ENCODE measurements at regions not wholly inside any gene's neighbourhood (a gene's known extent, or its start where the extent isn't known, plus 50 kb on each side); places are given as distances from the start of the nearest gene placed in this dataset.

DNA sequence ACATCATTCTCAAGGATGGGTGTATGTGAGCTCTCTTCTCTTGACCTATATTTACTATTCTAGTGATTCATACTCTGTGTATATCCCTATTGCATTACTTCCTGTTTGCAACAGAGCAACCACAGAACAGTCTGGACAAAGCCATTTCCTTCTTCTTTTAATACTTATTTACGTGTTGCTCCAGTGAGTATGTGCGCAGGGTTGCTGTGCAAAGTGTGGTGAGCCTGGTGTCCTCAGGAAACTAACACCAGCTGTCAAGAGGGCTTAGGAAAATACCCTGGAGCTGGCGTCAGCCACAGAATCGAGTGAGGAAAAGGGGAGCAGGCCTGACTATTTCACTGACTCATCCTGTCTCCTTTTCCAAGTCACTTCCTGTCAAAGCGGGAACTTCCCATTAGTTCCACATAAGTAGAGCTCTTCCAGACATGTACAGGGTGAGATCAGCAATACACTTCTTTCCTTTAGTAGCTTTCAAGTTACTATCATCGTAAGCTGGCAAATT, 214.1 kb upstream of the COPS8 start:
- intact Hi-C loops (cut with DNase I; ENCODE audit: low total_unique reads), result no loop called here

GRCh38 chr2:236872015-236872414, 213.7 kb upstream of the COPS8 start:
- no peak for TF ChIP-seq CTCF (IDR thresholded peaks at IDR 0.05)
- TF ChIP-seq POLR2A (IDR thresholded peaks at IDR 0.05), result no peak
- no peak overlapping the region for H3K4me3 ChIP-seq (ENCODE audit: low read depth, poor library complexity, severe bottlenecking)
- intact Hi-C loops (cut with DNase I; ENCODE audit: low total_unique reads), result no loop called here
- WGBS, 2 donors, result 79% methylated on average over 4 of the region's 4 CpGs
- DNase-seq (ENCODE audit: low spot score in 2 of 2), result peak in 1 of 2 donors; percentile 13

More for the DNA sequence above, 214.1 kb upstream of the COPS8 start:
- 26 to 32% methylated on average over 6 of the region's 6 CpGs for WGBS, 2 donors
- no peak overlapping the region for H3K4me3 ChIP-seq (ENCODE audit: low read depth, poor library complexity, severe bottlenecking)
- DNase-seq (ENCODE audit: low spot score in 2 of 2), result peak; percentile 75 to 88
- no peak for TF ChIP-seq CTCF (IDR thresholded peaks at IDR 0.05)
- TF ChIP-seq POLR2A (IDR thresholded peaks at IDR 0.05), result no peak

- TF ChIP-seq POLR2A (IDR thresholded peaks at IDR 0.05), result no peak
- no peak for TF ChIP-seq CTCF (IDR thresholded peaks at IDR 0.05)
- peak; percentile 13 to 65 for DNase-seq (ENCODE audit: low spot score in 2 of 2)
- 84 to 89% methylated on average over 7 of the region's 7 CpGs for WGBS, 2 donors
- no peak overlapping the region for H3K4me3 ChIP-seq (ENCODE audit: low read depth, poor library complexity, severe bottlenecking)
- intact Hi-C loops (cut with DNase I; ENCODE audit: low total_unique reads), result no loop called here
These were observed 212.7 kb upstream of the COPS8 start for GRCh38 chr2:236872981-236873380.

GRCh38 chr2:236873636-236874035, 212.1 kb upstream of the COPS8 start:
- no peak for DNase-seq (ENCODE audit: low spot score in 2 of 2)
- no peak overlapping the region for H3K4me3 ChIP-seq (ENCODE audit: low read depth, poor library complexity, severe bottlenecking)
- TF ChIP-seq CTCF (IDR thresholded peaks at IDR 0.05) (no peak), POLR2A (IDR thresholded peaks at IDR 0.05) (no peak)
- intact Hi-C loops (cut with DNase I; ENCODE audit: low total_unique reads), result no loop called here
- WGBS, 2 donors, result 28 to 30% methylated on average over 4 of the region's 4 CpGs

GRCh38 chr2:236874866-236875481, 210.7 kb upstream of the COPS8 start:
- H3K4me3 ChIP-seq (ENCODE audit: low read depth, poor library complexity, severe bottlenecking), result no peak overlapping the region
- no peak for TF ChIP-seq CTCF (IDR thresholded peaks at IDR 0.05)
- no peak for TF ChIP-seq POLR2A (IDR thresholded peaks at IDR 0.05)
- DNase-seq (ENCODE audit: low spot score in 2 of 2), result peak; percentile 10 to 81
- intact Hi-C loops (cut with DNase I; ENCODE audit: low total_unique reads), result no loop called here
- 74 to 81% methylated on average over 3 of the region's 3 CpGs for WGBS, 2 donors
